Femur (tissue), 1 donor: ENCODE measurements at regions not wholly inside any gene's neighbourhood (a gene's known extent, or its start where the extent isn't known, plus 50 kb on each side); places are given as distances from the start of the nearest gene placed in this dataset.
"Not testable (repeated sequence)": the region's sequence is repeated elsewhere in the genome, so short reads cannot be mapped to it uniquely, and the experiment has no call there.

Experiments
- DNase-seq: peaks from one replicate; pipeline ENCODE4 v3.0.0-alpha.2; 2017

DNA sequence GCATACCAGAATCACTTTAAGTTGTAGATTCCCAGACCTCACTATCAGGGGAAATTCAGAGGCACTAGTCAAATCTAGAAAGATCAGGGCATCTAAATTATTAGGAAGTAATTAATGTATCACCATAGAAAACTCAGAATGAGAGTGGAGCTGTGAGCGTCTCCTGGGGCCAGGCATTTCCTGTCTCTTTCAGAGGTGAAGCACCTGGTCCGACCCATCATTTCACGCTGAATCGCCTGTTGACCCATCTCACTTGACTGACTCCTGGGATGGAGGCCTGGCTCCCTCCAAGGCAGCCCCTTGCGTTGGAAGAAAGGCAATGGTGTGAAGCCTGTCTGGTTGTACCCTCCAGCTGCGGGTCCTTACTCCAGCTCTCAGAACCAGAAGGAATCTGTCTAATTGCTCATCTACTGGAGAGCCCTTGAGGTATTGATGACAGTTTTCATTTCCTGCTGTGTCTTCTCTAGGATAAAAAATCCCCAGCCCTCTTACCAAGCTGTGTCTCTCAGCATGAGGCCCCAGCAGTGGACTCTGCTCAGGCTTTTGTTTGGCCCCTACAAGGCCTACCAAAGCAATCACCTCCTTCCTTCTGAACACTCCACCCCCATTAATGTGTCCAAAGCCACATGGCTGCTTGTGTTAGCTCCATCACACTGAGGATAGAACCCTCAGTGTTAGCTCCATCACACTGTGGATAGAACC, 93.2 kb upstream of the SYT13 start:
- no peak for DNase-seq

GRCh38 chr11:45378516-45378915, 92.4 kb upstream of the SYT13 start:
- DNase-seq: no peak

DNA sequence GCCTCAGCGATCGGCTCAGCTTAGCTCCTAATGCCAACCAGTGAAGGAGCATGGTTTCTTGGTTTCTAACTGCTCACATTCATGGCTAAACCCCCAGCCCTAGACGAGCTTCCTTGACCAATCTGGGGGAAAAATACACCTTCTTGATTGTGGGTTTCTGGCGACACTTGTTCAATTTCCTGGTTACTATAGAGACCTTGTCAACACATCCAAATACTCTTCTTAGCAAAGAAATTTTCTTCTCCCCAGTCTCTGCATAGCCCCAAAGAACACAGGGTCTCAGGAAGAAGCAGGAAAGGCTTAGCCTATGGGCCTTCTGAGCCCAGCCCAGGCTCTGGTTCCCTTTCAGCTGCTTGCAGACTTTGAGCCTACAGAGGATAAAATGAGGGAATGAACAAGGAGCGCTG, 88.5 kb upstream of the SYT13 start:
- DNase-seq: no peak

GRCh38 chr11:45374130-45374529, 88.0 kb upstream of the SYT13 start:
- no peak for DNase-seq

DNA sequence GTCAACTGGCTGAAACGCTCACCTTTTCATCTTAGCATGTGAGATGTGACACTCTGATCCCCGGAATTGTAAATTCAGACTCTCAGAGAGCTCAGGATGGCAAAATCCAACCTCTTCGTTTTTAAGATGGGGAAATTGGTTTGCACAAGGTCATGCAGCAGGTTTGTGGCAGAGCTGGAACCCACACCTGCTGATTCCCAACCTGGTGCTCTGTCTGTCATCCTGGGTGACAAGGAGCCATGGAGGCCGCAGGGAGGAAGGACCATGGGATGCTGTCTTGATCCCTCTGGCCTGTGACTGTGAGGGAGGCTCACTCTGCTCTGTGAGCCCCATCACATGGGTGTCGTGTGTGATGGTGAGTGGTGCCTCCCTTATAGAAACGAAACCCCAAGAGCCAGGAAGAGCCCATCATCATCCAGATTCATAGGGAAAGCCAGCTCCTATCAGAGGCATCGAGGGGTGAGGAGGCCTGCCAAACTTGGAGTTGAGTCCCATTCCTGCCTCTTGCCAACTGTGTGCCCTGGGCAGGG, 87.4 kb upstream of the SYT13 start:
- no peak for DNase-seq

DNA sequence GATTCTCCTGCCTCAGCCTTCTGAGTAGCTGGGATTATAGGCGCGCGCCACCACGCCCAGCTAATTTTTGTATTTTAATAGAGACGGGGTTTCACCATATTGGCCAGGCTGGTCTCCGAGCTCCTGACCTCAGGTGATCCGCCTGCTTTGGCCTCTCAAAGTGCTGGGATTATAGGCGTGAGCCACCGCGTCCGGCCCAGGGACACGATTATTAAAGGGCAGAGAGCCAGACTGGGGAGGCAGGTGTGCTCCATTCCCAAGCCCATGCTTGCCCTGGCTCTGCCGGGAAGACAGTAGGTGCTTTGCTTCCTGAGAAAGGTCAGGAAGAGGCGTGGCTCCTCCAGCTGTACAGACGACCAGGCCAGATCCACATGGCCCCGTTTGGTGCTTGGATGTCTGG, 86.3 kb upstream of the SYT13 start:
- not testable (repeated sequence) for DNase-seq

DNA sequence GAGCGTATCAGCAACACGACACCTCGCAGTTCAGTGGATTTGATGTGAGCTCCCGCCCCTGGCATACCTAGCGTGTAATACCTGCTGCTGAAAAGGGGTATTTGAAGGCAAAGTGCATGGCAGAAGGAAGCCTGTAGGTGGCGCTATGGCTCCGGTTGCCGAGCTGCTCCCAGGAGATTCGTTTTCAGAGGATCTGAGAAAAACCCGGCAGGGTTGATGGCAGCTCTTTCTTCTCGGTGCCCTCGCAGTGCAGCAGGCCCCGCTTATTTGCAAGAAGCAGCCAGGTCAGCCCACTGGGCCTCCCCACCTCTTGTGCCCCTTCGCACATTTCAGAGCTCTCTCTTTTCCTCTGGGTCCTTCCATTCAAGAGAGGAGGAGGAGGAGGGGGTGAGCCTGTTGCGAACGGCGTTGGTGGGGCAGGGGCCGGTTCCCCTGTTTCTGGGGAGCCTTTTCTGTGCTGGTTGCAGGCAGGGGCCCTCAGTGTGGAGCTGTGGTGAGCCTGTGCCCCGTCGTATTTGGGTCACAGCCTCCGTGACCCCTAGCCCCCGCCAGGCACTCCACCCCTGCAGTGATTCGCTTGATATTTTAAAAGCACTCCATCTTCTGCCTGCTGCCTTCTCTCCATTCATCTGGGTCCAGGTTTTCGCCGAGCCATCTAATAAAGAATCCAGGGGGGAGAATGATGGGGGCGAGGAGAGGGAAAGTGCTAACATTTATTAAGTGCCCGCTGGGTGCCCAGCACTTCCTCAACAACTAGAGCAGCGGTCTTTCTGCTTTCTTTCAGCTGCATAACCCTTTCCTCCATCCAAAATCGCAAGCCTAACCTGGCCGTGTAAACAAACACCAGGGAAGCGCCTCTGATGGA, 85.3 kb upstream of the SYT13 start:
- peak; percentile 80 for DNase-seq

DNA sequence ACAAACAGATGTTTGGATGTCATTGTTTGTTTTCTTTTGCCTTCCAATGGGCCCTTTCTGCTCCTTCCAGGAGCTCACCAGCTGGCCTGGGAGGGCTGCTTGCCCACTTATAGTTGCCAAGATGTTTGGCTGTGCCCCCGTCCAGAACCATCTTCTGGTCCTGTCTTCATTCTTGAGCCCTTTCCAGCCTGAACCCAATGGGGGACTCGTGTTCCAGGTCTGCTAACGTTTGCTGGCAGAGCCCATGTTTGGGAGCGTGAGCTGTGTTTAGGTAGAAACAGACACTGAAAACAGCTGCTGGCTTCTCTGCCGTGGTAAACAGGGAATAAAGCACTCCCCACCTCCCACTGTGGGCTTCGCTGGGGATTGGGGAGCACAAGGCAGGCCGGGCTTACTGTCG, 83.2 kb upstream of the SYT13 start:
- DNase-seq: no peak

- no peak for DNase-seq
These were observed 82.6 kb upstream of the SYT13 start for GRCh38 chr11:45368697-45369096.

DNA sequence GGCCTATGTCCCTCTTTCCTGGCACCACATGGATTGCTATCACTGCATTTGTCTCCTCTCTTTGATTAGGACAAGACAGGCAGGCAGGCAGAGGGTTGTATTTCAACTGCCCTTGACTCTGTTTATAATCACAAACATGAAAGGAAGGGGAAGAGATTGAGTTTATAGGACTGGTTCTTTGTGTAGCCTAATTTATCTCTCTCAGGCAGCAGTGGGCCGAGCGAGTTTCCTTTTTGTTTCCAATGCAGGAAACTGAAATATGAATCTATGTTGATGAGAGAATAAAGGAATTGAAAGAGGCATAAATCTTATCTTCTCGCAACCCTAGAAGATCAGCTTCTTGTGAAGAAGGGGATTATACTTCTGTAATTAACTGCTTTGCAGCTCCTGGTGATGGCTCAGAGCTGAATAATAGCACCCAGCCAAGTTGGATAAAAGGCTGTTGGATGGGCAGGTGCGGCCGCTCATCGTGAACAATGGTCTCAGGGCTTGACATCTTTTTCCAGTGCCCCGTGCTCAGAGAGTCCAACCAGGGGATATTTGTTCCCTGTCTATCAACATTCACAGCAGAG, 80.6 kb upstream of the SYT13 start:
- DNase-seq: no peak

GRCh38 chr11:45365961-45366618, 79.9 kb upstream of the SYT13 start:
- DNase-seq: no peak

- no peak for DNase-seq
These were observed 76.5 kb upstream of the SYT13 start for GRCh38 chr11:45362636-45363035.

DNA sequence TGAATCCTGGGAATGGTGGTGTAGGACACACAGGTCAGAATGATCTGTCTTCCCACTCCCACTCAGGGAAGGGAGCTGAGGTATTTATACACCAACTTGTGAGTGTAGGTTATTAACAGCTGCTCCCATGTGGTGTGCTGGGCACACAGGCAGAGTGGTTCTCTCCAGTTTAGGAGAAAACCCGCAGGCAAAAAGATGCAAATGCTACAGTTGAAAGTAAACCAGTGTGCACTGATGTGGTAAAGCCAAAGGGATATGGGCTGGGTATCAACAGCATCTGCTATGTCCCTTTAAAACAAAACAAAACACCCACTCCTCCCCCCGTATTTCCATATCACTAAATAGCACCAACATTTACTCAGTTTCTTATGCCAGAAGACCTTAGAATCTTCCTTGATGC, 75.4 kb upstream of the SYT13 start:
- no peak for DNase-seq

GRCh38 chr11:45355706-45356041, 69.5 kb upstream of the SYT13 start:
- DNase-seq: no peak

DNA sequence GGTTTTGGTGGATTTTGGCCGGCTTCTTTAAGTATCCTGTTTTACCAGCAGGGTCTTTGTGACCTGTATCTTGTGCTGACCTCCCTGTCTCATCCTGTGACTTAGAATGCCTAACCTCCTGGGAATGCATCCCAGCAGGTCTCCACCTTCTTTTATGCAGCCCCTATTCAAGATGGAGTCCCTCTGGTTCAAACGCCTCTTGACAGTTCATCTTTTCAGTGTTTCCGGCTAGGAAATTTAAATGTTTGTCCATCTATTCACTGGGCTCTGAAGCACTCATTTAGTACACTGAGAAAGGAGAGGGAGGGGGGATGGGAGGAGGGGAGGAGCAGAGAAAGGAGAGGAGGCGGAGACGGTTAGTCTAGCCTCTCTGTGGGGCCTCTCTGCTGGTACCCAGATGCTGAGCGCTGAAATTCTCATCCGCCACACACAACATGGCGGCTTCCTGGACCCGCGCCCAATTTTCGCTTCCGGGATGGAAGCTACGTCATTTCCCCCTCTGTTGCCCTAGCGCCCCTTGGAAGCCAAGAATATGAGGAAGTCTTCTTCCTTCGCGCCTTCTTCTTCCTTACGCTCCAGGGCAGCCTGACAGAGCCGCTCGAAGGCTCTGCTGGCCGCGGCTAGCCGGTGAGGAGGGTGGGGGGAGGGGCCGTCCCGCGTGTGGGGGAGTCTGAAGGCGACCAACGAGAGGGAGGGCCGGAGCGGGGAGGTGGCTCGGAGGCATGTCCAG, 69.0 kb upstream of the SYT13 start:
- DNase-seq: peak; percentile 93

DNA sequence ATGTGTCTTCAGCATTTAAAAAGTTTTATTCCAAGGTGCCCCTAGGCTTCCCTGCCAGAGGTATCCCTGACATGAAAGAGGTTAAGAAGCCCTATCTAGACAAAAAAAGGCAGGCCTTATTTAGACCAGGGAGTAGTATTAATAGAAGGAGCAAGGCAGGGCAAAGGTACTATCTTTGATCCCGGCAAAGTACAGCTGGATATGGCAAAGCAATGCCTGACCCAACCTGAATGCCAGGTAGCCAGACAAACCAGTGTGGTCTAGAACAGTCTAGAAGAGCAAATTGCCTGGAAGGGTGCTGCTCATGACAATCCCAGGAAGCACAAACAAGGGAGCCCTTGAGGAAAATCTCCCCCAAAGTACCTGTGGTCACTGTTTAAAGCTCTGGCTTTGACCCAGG, 62.6 kb upstream of the SYT13 start:
- no peak for DNase-seq

DNA sequence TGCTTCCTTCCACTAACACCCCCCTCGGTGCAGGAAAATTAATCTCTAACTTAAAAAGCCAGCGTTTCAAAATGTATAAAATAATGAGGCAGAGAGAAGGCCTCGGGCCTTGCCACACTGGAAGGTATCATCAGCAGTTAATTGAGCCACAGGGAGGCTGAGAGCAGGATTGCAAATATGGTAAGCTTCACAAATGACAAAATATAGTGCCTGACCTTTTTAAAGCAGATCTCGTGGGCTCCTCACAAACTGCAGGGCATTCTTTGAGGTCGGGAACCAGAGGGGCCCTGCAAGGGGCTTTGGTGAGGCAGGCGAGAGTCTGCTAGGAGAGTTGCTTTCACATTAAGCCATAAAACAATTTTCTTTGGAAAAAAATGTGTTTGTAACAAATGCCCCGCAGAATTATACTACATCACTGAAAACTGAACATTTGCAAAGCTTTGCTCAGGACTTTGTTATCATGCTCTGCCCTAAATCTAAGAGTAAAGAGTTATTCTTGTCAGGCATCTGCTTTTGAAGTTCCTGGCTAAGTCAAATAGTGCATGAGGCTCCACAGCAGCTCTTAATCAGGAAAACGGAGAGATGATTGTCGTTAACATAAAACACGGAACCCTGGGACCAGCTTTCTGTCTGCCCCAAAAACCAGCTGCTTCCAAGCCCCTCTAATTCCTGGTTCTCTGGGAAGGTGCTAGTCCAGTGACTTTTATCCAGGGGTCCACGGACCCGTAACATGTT, 61.4 kb upstream of the SYT13 start:
- DNase-seq: no peak

- no peak for DNase-seq
These were observed 59.4 kb upstream of the SYT13 start for GRCh38 chr11:45345491-45345890.

DNA sequence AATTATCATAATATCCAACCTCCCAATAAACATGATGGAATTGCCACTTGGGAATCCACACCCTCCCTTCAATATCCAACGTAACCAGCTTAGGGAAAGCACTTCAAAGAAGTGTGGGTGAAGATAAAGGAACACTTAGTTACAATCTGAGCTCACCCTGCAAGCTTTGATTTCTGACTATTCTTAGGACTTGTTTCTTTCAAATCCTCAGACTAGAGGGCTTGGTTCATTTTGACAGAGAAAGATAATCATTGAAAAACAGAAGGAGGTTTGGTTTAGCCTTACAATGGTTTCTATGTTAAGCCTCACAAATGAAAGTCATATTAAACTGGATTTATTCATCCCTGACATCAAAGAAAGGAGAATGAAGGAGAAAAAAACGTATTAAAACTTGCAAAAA, 57.9 kb upstream of the SYT13 start:
- DNase-seq: no peak

DNA sequence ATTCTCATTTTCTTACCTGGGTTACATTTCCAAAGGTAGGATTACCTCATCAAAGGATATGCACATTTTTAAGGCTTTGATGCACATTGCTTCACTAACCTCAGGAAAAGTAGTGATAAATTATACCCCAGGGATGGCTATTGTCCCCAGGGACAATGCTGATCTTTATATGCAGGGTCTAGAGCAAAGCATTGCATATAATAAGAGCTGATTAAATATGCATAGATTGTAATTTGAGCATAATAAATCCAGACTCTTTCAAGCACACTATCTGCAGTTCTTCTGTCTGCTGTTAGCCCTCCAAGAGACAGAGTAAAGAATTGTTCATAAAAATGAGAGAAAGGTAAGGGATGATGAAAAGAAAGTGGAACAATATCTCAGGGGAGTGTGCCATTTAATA, 57.3 kb upstream of the SYT13 start:
- DNase-seq: no peak

- DNase-seq: no peak
These were observed 55.2 kb upstream of the SYT13 start for GRCh38 chr11:45341372-45341771.
